HL-60 (cell line): ENCODE measurements at regions not wholly inside any gene's neighbourhood (a gene's known extent, or its start where the extent isn't known, plus 50 kb on each side); places are given as distances from the start of the nearest gene placed in this dataset.
"Not testable (repeated sequence)": the region's sequence is repeated elsewhere in the genome, so short reads cannot be mapped to it uniquely, and the experiment has no call there.

Experiments used
- CTCF ChIP-seq: IDR thresholded peaks from one replicate; pipeline ENCODE4 v1.5.1; 2011; ENCODE audit warnings: low read length, control low read depth, inconsistent platforms; ENCODE audit not compliant: insufficient read depth
- POLR2AphosphoS5 ChIP-seq: IDR thresholded peaks from 2 replicates; pipeline ENCODE4 v1.6.1; 2012; ENCODE audit warnings: low read depth
- REST ChIP-seq: IDR thresholded peaks from 2 replicates; pipeline ENCODE4 v1.6.1; 2012; ENCODE audit warnings: low read depth; ENCODE audit not compliant: insufficient replicate concordance

DNA sequence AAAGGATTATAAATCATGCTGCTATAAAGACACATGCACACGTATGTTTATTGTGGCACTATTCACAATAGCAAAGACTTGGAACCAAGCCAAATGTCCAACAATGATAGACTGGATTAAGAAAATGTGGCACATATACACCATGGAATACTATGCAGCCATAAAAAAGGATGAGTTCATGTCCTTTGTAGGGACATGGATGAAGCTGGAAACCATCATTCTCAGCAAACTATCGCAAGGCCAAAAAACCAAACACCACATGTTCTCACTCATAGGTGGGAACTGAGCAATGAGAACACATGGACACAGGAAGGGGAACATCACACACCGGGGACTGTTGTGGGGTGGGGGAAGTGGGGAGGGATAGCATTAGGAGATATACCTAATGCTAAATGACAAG is 127.1 kb upstream of the GRAMD2B start:
- not testable (repeated sequence) for TF ChIP-seq POLR2AphosphoS5, CTCF, REST
